ENCODE measurements at regions not wholly inside any gene's neighbourhood (a gene's known extent, or its start where the extent isn't known, plus 50 kb on each side); places are given as distances from the start of the nearest gene placed in this dataset.
"Not testable (repeated sequence)": the region's sequence is repeated elsewhere in the genome, so short reads cannot be mapped to it uniquely, and the experiment has no call there.

GRCh38 chr10:29811751-29812427, 177.1 kb upstream of the SVIL start:
- Histone ChIP-seq H4K20me1 (ENCODE audit: insufficient read depth, low read length, poor library complexity, severe bottlenecking) (no peaks in the 10 kb centered on the region), H3F3A (ENCODE audit: low read depth) (no peaks in the 10 kb centered on the region), H3K9me3 (ENCODE audit: insufficient read depth, low read depth, low read length) (no peaks in the 10 kb centered on the region), H3K4me3 (ENCODE audit: low read length, poor library complexity, severe bottlenecking) (no peak overlapping the region), H3K4me1 (ENCODE audit: insufficient read depth, low read length, poor library complexity, severe bottlenecking) (peaks cover 16% of the 10 kb centered on the region), H3K79me2 (ENCODE audit: insufficient read depth, low read length) (no peaks in the 10 kb centered on the region), H3K9ac (ENCODE audit: low read depth, low read length, poor library complexity, severe bottlenecking) (no peak overlapping the region), H3K4me2 (ENCODE audit: low read depth, low read length, poor library complexity, severe bottlenecking) (peak overlapping the region; percentile 41), H3K27me3 (ENCODE audit: insufficient read depth, low read length, poor library complexity, severe bottlenecking) (no peaks in the 10 kb centered on the region), H3K9me2 (replicated peaks; ENCODE audit: low read depth, low read length) (no peaks in the 10 kb centered on the region), H3K36me3 (ENCODE audit: insufficient read depth, low read length) (no peaks in the 10 kb centered on the region), H2AFZ (ENCODE audit: low read length) (0 out of 2 replicates have a peak overlapping the region, but pooled peaks have one; percentile 31)
- no peak for TF ChIP-seq CTCF (conservative IDR thresholded peaks at IDR 0.05; ENCODE audit: low read length)
- no peak for TF ChIP-seq EZH2phosphoT487 (IDR thresholded peaks at IDR 0.05; ENCODE audit: borderline replicate concordance)

GRCh38 chr10:29810816-29811215, 176.0 kb upstream of the SVIL start:
- TF ChIP-seq CTCF (conservative IDR thresholded peaks at IDR 0.05; ENCODE audit: low read length) (no peak), EZH2phosphoT487 (IDR thresholded peaks at IDR 0.05; ENCODE audit: borderline replicate concordance) (no peak)
- no peak overlapping the region for H3K4me3 ChIP-seq (ENCODE audit: low read length, poor library complexity, severe bottlenecking)
- H3K4me1 ChIP-seq (ENCODE audit: insufficient read depth, low read length, poor library complexity, severe bottlenecking) = peaks cover 16% of the 10 kb centered on the region
- H3F3A ChIP-seq (ENCODE audit: low read depth) = no peaks in the 10 kb centered on the region
- H3K79me2 ChIP-seq (ENCODE audit: insufficient read depth, low read length) = no peaks in the 10 kb centered on the region
- no peaks in the 10 kb centered on the region for H3K9me2 ChIP-seq (replicated peaks; ENCODE audit: low read depth, low read length)
- H3K27me3 ChIP-seq (ENCODE audit: insufficient read depth, low read length, poor library complexity, severe bottlenecking) = no peaks in the 10 kb centered on the region
- H3K4me2 ChIP-seq (ENCODE audit: low read depth, low read length, poor library complexity, severe bottlenecking) = no peak overlapping the region
- no peaks in the 10 kb centered on the region for H3K9me3 ChIP-seq (ENCODE audit: insufficient read depth, low read depth, low read length)
- H2AFZ ChIP-seq (ENCODE audit: low read length) = no peak overlapping the region
- H4K20me1 ChIP-seq (ENCODE audit: insufficient read depth, low read length, poor library complexity, severe bottlenecking) = no peaks in the 10 kb centered on the region
- no peaks in the 10 kb centered on the region for H3K36me3 ChIP-seq (ENCODE audit: insufficient read depth, low read length)
- H3K9ac ChIP-seq (ENCODE audit: low read depth, low read length, poor library complexity, severe bottlenecking) = no peak overlapping the region

GRCh38 chr10:29810231-29810630, 175.5 kb upstream of the SVIL start:
- not testable (repeated sequence) for H3F3A ChIP-seq (ENCODE audit: low read depth); H4K20me1 ChIP-seq (ENCODE audit: insufficient read depth, low read length, poor library complexity, severe bottlenecking); H3K79me2 ChIP-seq (ENCODE audit: insufficient read depth, low read length); H3K36me3 ChIP-seq (ENCODE audit: insufficient read depth, low read length); H2AFZ ChIP-seq (ENCODE audit: low read length); H3K4me2 ChIP-seq (ENCODE audit: low read depth, low read length, poor library complexity, severe bottlenecking); H3K9me3 ChIP-seq (ENCODE audit: insufficient read depth, low read depth, low read length); H3K4me3 ChIP-seq (ENCODE audit: low read length, poor library complexity, severe bottlenecking); H3K9me2 ChIP-seq (replicated peaks; ENCODE audit: low read depth, low read length); H3K9ac ChIP-seq (ENCODE audit: low read depth, low read length, poor library complexity, severe bottlenecking); H3K27me3 ChIP-seq (ENCODE audit: insufficient read depth, low read length, poor library complexity, severe bottlenecking)
- H3K4me1 ChIP-seq (ENCODE audit: insufficient read depth, low read length, poor library complexity, severe bottlenecking) = peaks cover 16% of the 10 kb centered on the region

- H3K4me1 ChIP-seq (ENCODE audit: insufficient read depth, low read length, poor library complexity, severe bottlenecking) = peaks cover 16% of the 10 kb centered on the region
- H3K9ac ChIP-seq (ENCODE audit: low read depth, low read length, poor library complexity, severe bottlenecking) = no peak overlapping the region
- TF ChIP-seq EZH2phosphoT487 (IDR thresholded peaks at IDR 0.05; ENCODE audit: borderline replicate concordance) = no peak
- TF ChIP-seq CTCF (conservative IDR thresholded peaks at IDR 0.05; ENCODE audit: low read length) = no peak
- no peak overlapping the region for H2AFZ ChIP-seq (ENCODE audit: low read length)
- H3K4me2 ChIP-seq (ENCODE audit: low read depth, low read length, poor library complexity, severe bottlenecking) = no peak overlapping the region
- H3K9me2 ChIP-seq (replicated peaks; ENCODE audit: low read depth, low read length) = no peaks in the 10 kb centered on the region
- H3K36me3 ChIP-seq (ENCODE audit: insufficient read depth, low read length) = no peaks in the 10 kb centered on the region
- no peaks in the 10 kb centered on the region for H4K20me1 ChIP-seq (ENCODE audit: insufficient read depth, low read length, poor library complexity, severe bottlenecking)
- H3F3A ChIP-seq (ENCODE audit: low read depth) = no peaks in the 10 kb centered on the region
- H3K9me3 ChIP-seq (ENCODE audit: insufficient read depth, low read depth, low read length) = no peaks in the 10 kb centered on the region
- H3K4me3 ChIP-seq (ENCODE audit: low read length, poor library complexity, severe bottlenecking) = no peak overlapping the region
- H3K27me3 ChIP-seq (ENCODE audit: insufficient read depth, low read length, poor library complexity, severe bottlenecking) = no peaks in the 10 kb centered on the region
- H3K79me2 ChIP-seq (ENCODE audit: insufficient read depth, low read length) = no peaks in the 10 kb centered on the region
Observed at GRCh38 chr10:29809383-29809782, 174.6 kb upstream of the SVIL start.

Measured in Loucy (cell line).